PC-3 (cell line): ENCODE measurements at regions not wholly inside any gene's neighbourhood (a gene's known extent, or its start where the extent isn't known, plus 50 kb on each side); places are given as distances from the start of the nearest gene placed in this dataset.

Source experiments
- ATAC-seq: fragments of 200-7000 bp; cut with Tn5 transposase; 2 replicates; pipeline ENCODE4 v1.9.1; 2020; ENCODE audit warnings: mild to moderate bottlenecking, moderate library complexity
- BruUV-seq: library from RNA; stranded (reverse); fragments of 400-500 nt; replicated peaks from 2 replicates; lab custom pipeline; 2021; lab: Mats Ljungman, UMichigan
- CTCF ChIA-PET: fragments of 300-600 bp; sonication (Branson Sonifier 250); formaldehyde crosslinking; loops from one replicate; lab custom pipeline; 2022; ENCODE audit warnings: antibody characterized with exemption; lab: Charles Lee
- POLR2A ChIA-PET: fragments of 300-600 bp; sonication (Branson Sonifier 250); formaldehyde crosslinking; loops from one replicate; lab custom pipeline; 2022; ENCODE audit warnings: antibody characterized with exemption; ENCODE audit not compliant: unreplicated experiment; lab: Charles Lee
- DNase-seq: peaks from one replicate; pipeline ENCODE4 v3.0.0-alpha.2; 2015
- H2AFZ ChIP-seq: fragments of 300-600 bp; sonication (generic); 2 replicates; pipeline ENCODE4 v1.6.0; 2016; ENCODE audit warnings: antibody characterized with exemption, low read length
- H3F3A ChIP-seq: fragments of 300-600 bp; sonication (generic); one replicate; pipeline ENCODE4 v1.6.0; 2017; ENCODE audit warnings: antibody characterized with exemption, low read length, control low read depth, mild to moderate bottlenecking; ENCODE audit not compliant: unreplicated experiment
- H3K27ac ChIP-seq: fragments of 300-600 bp; sonication (generic); 2 replicates; pipeline ENCODE4 v1.5.1; 2016; ENCODE audit warnings: mild to moderate bottlenecking, low read length
- H3K27me3 ChIP-seq: fragments of 300-600 bp; sonication (generic); 2 replicates; pipeline ENCODE4 v1.6.1; 2016; ENCODE audit warnings: low read length, mixed read lengths
- H3K36me3 ChIP-seq: fragments of 300-600 bp; sonication (generic); 2 replicates; pipeline ENCODE4 v1.6.1; 2016; ENCODE audit warnings: low read depth, mixed run types, low read length, mixed read lengths
- H3K4me1 ChIP-seq: fragments of 300-600 bp; sonication (generic); 2 replicates; pipeline ENCODE4 v1.5.1; 2016; ENCODE audit warnings: low read length; ENCODE audit not compliant: insufficient read depth
- H3K4me2 ChIP-seq: fragments of 300-600 bp; sonication (generic); 2 replicates; pipeline ENCODE4 v1.6.0; 2016; ENCODE audit warnings: low read length
- H3K4me3 ChIP-seq: fragments of 300-600 bp; sonication (generic); 2 replicates; pipeline ENCODE4 v1.5.1; 2016; ENCODE audit warnings: mild to moderate bottlenecking, low read length, mixed read lengths
- H3K79me2 ChIP-seq: fragments of 300-600 bp; sonication (generic); 2 replicates; pipeline ENCODE4 v1.6.1; 2017; ENCODE audit warnings: low read length, mixed read lengths
- H3K9ac ChIP-seq: fragments of 300-600 bp; sonication (generic); 2 replicates; pipeline ENCODE4 v1.6.0; 2016; ENCODE audit warnings: mild to moderate bottlenecking, low read length
- H3K9me2 ChIP-seq: fragments of 300-600 bp; sonication (generic); replicated peaks from 2 replicates; pipeline ENCODE4 v1.6.1; 2016; ENCODE audit warnings: mixed run types, low read length, mixed read lengths
- H3K9me3 ChIP-seq: fragments of 300-600 bp; sonication (generic); 2 replicates; pipeline ENCODE4 v1.6.1; 2016; ENCODE audit warnings: low read length, mixed read lengths
- H4K20me1 ChIP-seq: fragments of 300-600 bp; sonication (generic); 2 replicates; pipeline ENCODE4 v1.6.1; 2016; ENCODE audit warnings: low read length, mixed read lengths
- CTCF ChIP-seq: fragments of 300-600 bp; sonication (generic); conservative IDR thresholded peaks from 2 replicates; pipeline ENCODE4 v1.5.1; 2017; ENCODE audit warnings: antibody characterized with exemption, low read depth, mild to moderate bottlenecking, low read length
- EZH2 ChIP-seq: fragments of 300-600 bp; sonication (generic); IDR thresholded peaks from one replicate; pipeline ENCODE4 v1.6.1; 2017; ENCODE audit warnings: antibody characterized with exemption, mild to moderate bottlenecking, low read length; ENCODE audit not compliant: unreplicated experiment
- EZH2phosphoT487 ChIP-seq: fragments of 300-600 bp; sonication (generic); IDR thresholded peaks from 2 replicates; pipeline ENCODE4 v1.6.1; 2018; ENCODE audit warnings: mild to moderate bottlenecking, antibody characterized with exemption, low read length, borderline replicate concordance
- intact Hi-C: fragments of 100-400 bp; cut with micrococcal nuclease; formaldehyde crosslinking; loops from 2 replicates; pipeline ENCODE4 v1.9.0; 2023

- no peaks in the 10 kb centered on the region for H3K79me2 ChIP-seq
- ChIA-PET CTCF (interaction anchor here (0.7 to 0.9 kb wide), 2 partner anchors 9 to 22 kb away, joined by 3 to 5 read pairs; no protein-coding TSS in a partner anchor), POLR2A (no interaction called here)
- DNase-seq, result no peak
- peak; percentile 31 for ATAC-seq
- H3K4me2 ChIP-seq, result no peak overlapping the region
- H3K4me1 ChIP-seq, result peaks cover 5% of the 10 kb centered on the region
- no peaks in the 10 kb centered on the region for H4K20me1 ChIP-seq
- intact Hi-C loops, result no loop called here
- BruUV-seq, result no TSS peak
- TF ChIP-seq EZH2phosphoT487, result no peak
- TF ChIP-seq CTCF, result no peak
- no peak overlapping the region for H2AFZ ChIP-seq
- no peaks in the 10 kb centered on the region for H3F3A ChIP-seq
- H3K4me3 ChIP-seq, result no peak overlapping the region
- H3K27me3 ChIP-seq, result no peaks in the 10 kb centered on the region
- no peaks in the 10 kb centered on the region for H3K9me3 ChIP-seq
- no peak overlapping the region for H3K27ac ChIP-seq
- no peaks in the 10 kb centered on the region for H3K9me2 ChIP-seq
- H3K9ac ChIP-seq, result no peak overlapping the region
- no peaks in the 10 kb centered on the region for H3K36me3 ChIP-seq
These were observed 258.7 kb upstream of the RASA1 start for GRCh38 chr5:87008751-87009560.

- Histone ChIP-seq H3K4me2 (no peak overlapping the region), H3F3A (no peaks in the 10 kb centered on the region), H2AFZ (no peak overlapping the region), H4K20me1 (no peaks in the 10 kb centered on the region), H3K4me3 (no peak overlapping the region), H3K27me3 (no peaks in the 10 kb centered on the region), H3K9me2 (no peaks in the 10 kb centered on the region), H3K79me2 (no peaks in the 10 kb centered on the region), H3K9me3 (no peaks in the 10 kb centered on the region), H3K4me1 (no peaks in the 10 kb centered on the region; the same call in 1 of the 2 replicates), H3K9ac (no peak overlapping the region), H3K36me3 (no peaks in the 10 kb centered on the region), H3K27ac (no peak overlapping the region)
- no peak for ATAC-seq
- intact Hi-C loops, result no loop called here
- BruUV-seq, result no TSS peak
- DNase-seq, result no peak
- ChIA-PET POLR2A (interaction anchor here (0.7 kb wide), 1 partner anchor 371 kb away, joined by 3 read pairs; no protein-coding TSS in a partner anchor), CTCF (interaction anchor here (1.9 kb wide), 1 partner anchor 24 kb away, joined by 6 read pairs; no protein-coding TSS in a partner anchor)
- TF ChIP-seq CTCF (no peak), EZH2phosphoT487 (no peak), EZH2 (no peak)
These were observed 256.9 kb upstream of the RASA1 start for GRCh38 chr5:87010736-87011135.

GRCh38 chr5:87015901-87016300 lies 251.8 kb upstream of the RASA1 start:
- H3K9me2 ChIP-seq, result no peaks in the 10 kb centered on the region
- no peak overlapping the region for H3K4me2 ChIP-seq
- H3F3A ChIP-seq, result no peaks in the 10 kb centered on the region
- H3K4me3 ChIP-seq, result no peak overlapping the region
- BruUV-seq, result no TSS peak
- no peaks in the 10 kb centered on the region for H3K36me3 ChIP-seq
- no peak for TF ChIP-seq EZH2phosphoT487
- TF ChIP-seq CTCF, result no peak
- TF ChIP-seq EZH2, result no peak
- H2AFZ ChIP-seq, result no peak overlapping the region
- H3K79me2 ChIP-seq, result no peaks in the 10 kb centered on the region
- peaks cover 19% of the 10 kb centered on the region for H3K4me1 ChIP-seq
- ChIA-PET CTCF (no interaction called here), POLR2A (no interaction called here)
- H3K9ac ChIP-seq, result no peak overlapping the region
- intact Hi-C loops, result no loop called here
- ATAC-seq, result no peak
- H3K27ac ChIP-seq, result no peak overlapping the region
- no peaks in the 10 kb centered on the region for H3K9me3 ChIP-seq
- no peaks in the 10 kb centered on the region for H4K20me1 ChIP-seq
- no peaks in the 10 kb centered on the region for H3K27me3 ChIP-seq
- DNase-seq, result peak; percentile 39
